Activated CD8-positive, alpha-beta memory T cell treated with anti-CD3 and anti-CD28 coated beads, Interleukin-2, amount 50 U/mL, for 1 hour (primary cell): ENCODE measurements at regions not wholly inside any gene's neighbourhood (a gene's known extent, or its start where the extent isn't known, plus 50 kb on each side); places are given as distances from the start of the nearest gene placed in this dataset.

Source experiments
- DNase-seq: peaks from one replicate; pipeline ENCODE4 v3.0.0-alpha.2; 2020; ENCODE audit errors: extremely low read depth

GRCh38 chr1:199956005-199956404, 71.5 kb upstream of the NR5A2 start:
- no peak for DNase-seq

GRCh38 chr1:199959033-199959774, 68.3 kb upstream of the NR5A2 start:
- no peak for DNase-seq

DNA sequence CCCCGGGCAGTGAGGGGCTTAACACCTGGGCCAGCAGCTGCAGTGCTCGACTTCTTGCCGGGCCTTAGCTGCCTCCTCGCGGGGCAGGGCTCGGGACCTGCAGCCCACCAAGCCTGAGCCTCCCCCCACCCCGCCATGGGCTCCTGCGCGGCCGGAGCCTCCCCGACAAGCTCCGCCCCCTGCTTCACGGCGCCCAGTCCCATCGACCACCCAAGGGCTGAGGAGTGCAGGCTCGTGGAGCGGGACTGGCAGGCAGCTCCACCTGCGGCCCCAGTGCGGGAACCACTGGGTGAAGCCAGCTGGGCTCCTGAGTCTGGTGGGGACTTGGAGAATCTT, 67.8 kb upstream of the NR5A2 start:
- no peak for DNase-seq

GRCh38 chr1:199970125-199970524, 57.4 kb upstream of the NR5A2 start:
- no peak for DNase-seq

DNA sequence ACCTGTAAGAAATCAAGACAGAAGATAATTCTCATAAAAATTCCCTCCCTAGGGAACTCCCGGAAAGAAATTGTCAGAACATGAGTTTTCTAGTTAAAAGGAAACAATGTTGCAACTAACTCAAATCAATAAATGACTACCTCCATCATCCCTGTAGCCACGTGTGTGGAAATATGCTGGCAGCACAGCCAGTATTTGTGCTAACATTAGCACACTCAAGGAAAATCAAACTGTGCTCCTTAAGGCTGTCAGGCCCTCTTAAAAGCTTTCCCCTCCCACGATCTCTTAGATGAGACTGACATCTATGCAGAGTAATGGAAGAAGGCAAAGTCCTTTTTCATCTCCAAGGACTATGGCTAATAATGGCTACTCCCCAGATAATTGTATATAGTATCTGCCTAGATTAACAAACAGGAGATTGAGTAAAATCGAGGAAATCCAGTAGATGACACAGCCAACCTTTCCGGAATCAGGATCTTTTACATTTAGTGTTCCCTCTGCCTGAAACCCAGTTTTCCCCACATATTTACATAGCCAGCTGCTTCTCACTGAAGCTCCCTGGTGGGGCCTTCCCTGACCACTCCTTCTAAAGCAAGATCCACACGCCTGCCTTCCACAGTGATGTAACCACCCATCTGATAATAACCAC, 50.9 kb upstream of the NR5A2 start:
- no peak for DNase-seq
